Middle frontal gyrus (tissue), 1 donor: ENCODE measurements at regions not wholly inside any gene's neighbourhood (a gene's known extent, or its start where the extent isn't known, plus 50 kb on each side); places are given as distances from the start of the nearest gene placed in this dataset.

Experiments
- DNase-seq: peaks from one replicate; pipeline ENCODE4 v3.0.0-alpha.2; 2015; ENCODE audit warnings: low spot score; ENCODE audit errors: extremely low spot score

- DNase-seq: no peak
Observed at GRCh38 chr18:78733762-78734613, 245.6 kb upstream of the SALL3 start.

DNA sequence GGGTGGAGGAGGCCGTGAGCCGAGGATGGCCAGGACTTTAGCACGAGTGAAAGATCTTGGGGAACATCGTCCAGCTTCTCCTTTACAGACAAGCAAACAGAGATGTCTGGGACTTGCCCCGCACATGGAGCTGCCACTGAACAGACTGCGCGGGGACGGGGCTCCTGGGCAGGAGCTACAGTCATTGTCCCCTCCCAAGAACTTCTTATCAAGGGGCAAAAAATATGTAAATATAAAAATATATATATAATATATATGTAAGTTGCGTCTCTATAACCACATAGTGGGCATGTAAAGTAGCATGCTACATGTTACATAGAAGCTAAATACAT is 245.0 kb upstream of the SALL3 start:
- DNase-seq: no peak

DNA sequence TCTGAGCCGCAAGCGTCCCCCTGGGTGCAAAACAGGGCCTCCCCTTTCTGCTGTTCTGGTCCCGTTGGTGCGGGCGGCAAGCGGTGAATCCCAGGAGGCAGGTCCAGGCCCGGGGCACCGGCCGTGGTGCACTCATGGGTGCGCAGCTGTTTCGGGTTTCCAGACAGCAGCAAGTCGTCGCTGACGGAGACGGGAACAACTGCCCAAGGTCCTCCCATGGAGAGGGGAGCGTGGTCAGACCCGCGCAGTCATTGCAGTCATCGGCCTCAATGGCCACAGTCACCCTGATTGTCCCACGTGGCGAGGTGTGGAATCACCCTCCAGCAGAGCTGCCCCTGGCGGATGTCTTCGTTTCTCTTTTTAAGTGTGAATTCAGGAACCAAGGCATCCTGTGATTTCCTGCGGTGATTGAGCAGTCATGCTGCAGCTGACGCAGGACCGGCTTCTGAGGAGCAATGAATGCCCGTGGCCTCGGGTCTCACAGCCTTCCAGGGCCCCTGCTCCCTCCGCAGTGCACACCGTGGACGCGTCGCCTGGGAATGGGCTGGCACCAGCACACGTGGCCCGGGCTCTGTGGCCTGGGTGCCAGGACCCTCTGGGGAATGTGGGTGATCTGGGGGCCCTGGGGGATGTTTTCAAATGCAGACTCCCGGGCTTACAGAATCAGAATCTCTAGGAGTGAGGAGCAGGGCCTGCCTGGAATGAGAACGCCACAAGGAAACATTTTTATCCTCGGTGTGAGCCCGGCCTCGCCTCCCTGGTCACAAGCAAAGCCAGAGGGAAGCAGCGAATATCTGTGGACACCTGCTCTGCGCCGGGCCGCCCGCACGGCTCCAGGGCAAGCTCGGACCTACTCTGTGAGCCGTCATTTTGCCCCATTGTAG is 244.2 kb upstream of the SALL3 start:
- no peak for DNase-seq

- no peak for DNase-seq
Observed at GRCh38 chr18:78736015-78736690, 243.5 kb upstream of the SALL3 start.

GRCh38 chr18:78737006-78737915 is 242.4 kb upstream of the SALL3 start:
- DNase-seq: no peak

GRCh38 chr18:78738076-78738690 is 241.4 kb upstream of the SALL3 start:
- no peak for DNase-seq

- DNase-seq: no peak
Observed at GRCh38 chr18:78739115-78739514, 240.5 kb upstream of the SALL3 start.

DNA sequence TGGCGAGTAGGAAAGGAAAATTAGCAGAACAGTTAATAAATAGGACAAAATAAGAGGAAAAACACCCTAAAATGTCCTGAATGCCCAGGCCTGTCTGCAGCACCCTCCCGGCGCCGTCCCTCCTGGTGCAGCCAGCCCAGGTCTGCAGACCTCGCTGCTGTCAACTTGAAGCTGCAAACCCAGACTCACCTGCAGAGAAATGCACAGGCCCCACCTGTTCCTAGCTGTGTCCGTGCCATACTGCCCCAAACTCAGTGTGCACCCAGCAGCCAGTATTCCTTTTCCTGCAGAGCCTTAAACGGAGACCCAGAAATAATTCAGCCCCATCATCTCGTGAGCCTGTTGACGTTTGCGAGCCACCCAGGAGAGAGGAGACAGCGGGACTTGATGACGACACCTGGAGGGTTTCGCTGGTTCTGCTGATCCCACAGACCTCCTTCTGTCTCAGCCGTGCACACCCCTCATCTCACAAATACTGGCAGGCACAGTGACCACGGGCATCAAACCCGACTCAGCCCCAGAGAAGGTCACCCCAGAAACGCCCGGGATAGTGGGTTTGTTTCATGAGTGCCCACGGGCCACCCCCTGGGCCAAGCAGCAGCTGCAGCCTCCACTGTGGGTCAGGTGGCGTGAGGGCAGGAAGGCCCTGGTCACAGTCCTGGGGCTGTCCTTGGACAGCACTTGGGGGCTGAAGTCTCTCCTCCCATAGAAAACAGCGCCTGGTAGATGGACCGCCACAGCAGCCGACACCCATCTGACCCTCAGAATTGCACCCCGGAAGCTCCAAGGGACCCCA is 239.5 kb upstream of the SALL3 start:
- DNase-seq: no peak

- no peak for DNase-seq
Observed at GRCh38 chr18:78740876-78741275, 238.7 kb upstream of the SALL3 start.

DNA sequence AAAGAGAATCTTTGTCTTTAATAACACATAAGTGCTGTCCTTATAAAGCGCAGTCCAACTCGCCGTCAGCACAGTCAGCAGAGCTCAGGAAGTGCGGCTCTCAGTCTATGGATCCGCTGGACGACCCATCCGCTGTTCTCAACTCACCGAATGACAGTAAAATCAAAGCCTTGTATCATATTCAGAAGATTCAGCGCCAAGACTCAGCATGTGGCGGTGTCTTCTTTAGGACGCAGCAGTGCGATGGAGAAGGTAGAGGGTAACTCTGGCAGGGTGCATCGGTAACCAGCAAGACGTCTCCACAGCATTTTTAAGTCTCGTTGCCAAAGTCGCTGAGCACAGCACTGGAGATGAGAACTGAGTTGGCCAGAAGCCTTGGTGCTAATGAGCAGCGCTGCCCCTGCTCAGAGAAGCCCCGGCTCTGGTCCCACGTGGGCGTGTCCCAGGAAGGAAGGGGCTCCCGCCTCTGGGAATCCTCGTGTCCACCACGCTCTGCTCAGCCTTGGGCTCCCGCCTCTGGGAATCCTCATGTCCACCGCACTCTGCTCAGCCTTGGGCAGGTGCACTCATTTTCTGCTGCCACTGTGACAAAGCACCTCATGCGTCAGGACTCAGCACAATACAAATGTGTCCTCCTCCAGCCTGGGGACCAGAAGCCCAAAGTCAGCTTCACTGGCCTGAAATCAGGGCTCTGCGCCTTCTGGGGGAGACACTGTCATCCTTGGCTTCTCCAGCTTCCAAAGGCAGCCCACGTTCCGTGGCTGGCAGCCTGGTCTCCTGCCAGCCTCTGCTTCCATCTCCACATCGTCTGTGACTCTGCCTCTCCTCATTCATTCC is 238.0 kb upstream of the SALL3 start:
- no peak for DNase-seq

DNA sequence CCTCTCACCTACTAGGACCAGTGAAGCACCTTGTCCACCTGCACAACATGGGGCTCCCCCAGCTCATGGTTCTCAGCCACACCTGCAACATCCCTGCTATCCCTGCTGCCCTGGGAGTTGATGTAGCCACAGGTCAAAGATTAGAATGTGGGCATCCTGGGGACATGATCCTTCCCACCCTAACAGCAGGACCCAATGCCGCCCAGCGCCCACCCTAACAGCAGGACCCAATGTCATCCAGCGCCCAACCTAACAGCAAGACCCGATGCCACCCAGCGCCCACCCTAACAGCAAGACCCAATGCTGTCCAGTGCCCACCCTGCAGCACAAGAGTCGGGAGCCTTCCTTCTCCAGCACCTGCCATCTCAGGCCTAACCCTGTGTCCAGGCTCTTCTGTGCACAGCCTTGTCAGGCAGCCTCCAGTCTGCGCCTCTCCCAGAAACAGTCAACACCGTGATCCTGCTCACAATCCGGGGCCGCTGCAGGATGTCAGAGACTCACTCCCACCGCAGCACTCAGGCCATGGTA is 237.3 kb upstream of the SALL3 start:
- DNase-seq: no peak

GRCh38 chr18:78743078-78743477 is 236.5 kb upstream of the SALL3 start:
- DNase-seq: no peak

GRCh38 chr18:78751664-78752063 is 228.0 kb upstream of the SALL3 start:
- DNase-seq: no peak

GRCh38 chr18:78753240-78753639 is 226.4 kb upstream of the SALL3 start:
- DNase-seq: no peak

- no peak for DNase-seq
Observed at GRCh38 chr18:78754311-78755043, 225.1 kb upstream of the SALL3 start.

DNA sequence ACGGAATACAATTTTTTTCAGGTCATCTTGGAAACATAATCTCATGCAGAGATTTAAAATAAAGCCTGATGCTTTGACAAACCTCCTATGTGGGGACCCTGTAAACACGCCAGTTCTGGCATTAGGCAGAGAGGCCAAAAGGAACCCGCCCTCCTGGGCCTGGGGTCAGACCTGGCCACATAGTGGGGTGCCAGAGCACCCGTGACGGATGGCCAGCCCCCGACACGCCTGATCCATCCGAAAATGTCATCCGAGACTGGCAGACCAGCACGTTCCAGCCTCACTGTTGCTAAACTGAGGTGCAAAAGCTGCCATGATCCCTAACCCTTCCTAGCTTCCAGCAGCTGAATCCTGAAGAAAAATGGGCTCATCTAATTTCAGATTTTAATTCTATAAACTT is 222.6 kb upstream of the SALL3 start:
- no peak for DNase-seq

DNA sequence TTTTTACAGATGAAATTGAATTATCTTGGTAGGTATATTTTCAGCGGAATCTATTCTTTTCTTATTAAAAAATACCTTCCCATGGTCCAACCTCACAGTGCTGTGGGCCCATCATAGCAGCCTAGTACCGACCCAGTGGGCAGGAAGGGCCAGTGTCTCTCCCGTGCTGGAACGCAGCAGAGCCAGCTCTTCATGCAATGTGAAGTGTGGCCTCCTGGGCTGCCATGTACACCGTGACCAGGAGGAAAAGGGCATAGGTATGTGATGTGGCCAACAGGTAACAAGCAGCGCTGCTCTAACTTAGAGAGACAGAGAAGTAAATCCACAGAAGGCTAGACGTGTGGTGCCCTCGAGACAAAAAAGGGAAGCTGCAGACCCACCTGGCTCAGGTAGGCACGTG is 221.1 kb upstream of the SALL3 start:
- no peak for DNase-seq

DNA sequence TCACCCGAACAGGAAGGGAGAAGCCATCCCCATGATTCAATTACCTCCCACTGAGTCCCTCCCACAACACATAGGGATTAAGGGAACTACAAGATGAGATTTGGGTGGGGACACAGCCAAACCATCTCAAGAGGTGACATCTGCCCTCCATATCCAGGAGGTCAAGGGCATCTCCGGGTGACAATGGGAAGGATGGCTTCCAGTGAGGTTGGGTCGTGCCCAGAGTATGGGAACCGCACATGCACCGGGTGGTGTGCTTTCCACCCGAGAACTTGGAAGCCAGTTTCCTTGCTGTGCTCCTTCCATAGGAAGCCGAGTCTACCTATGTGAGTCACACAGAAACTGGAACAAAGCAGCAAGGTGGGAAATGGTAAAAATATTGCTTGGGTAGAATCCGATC is 216.9 kb upstream of the SALL3 start:
- DNase-seq: no peak
